ENCODE measurements at regions not wholly inside any gene's neighbourhood (a gene's known extent, or its start where the extent isn't known, plus 50 kb on each side); places are given as distances from the start of the nearest gene placed in this dataset.

GRCh38 chr15:72932472-72932871, 119.8 kb upstream of the NEO1 start:
- no peaks in the 10 kb centered on the region for H3K9me3 Mint-ChIP-seq (ENCODE audit: unreplicated experiment)
- DNase-seq (ENCODE audit: extremely low spot score, unreplicated experiment): no peak
- H3K4me3 Mint-ChIP-seq (ENCODE audit: unreplicated experiment): no peak overlapping the region
- H3K27me3 Mint-ChIP-seq (ENCODE audit: unreplicated experiment): peaks cover 46% of the 10 kb centered on the region
- TF ChIP-seq CTCF (IDR thresholded peaks at IDR 0.05): no peak
- no peaks in the 10 kb centered on the region for H3K36me3 Mint-ChIP-seq (ENCODE audit: unreplicated experiment)
- H3K4me1 Mint-ChIP-seq (ENCODE audit: unreplicated experiment): no peaks in the 10 kb centered on the region
- H3K27ac Mint-ChIP-seq (ENCODE audit: unreplicated experiment): no peak overlapping the region

GRCh38 chr15:72927451-72927850, 124.8 kb upstream of the NEO1 start:
- no peak for DNase-seq (ENCODE audit: extremely low spot score, unreplicated experiment)
- Mint-ChIP-seq H3K27ac (ENCODE audit: unreplicated experiment) (no peak overlapping the region), H3K36me3 (ENCODE audit: unreplicated experiment) (no peaks in the 10 kb centered on the region), H3K27me3 (ENCODE audit: unreplicated experiment) (peaks cover 43% of the 10 kb centered on the region), H3K9me3 (ENCODE audit: unreplicated experiment) (no peaks in the 10 kb centered on the region), H3K4me1 (ENCODE audit: unreplicated experiment) (no peaks in the 10 kb centered on the region), H3K4me3 (ENCODE audit: unreplicated experiment) (no peak overlapping the region)
- TF ChIP-seq CTCF (IDR thresholded peaks at IDR 0.05): no peak

GRCh38 chr15:72925661-72926060, 126.6 kb upstream of the NEO1 start:
- Mint-ChIP-seq H3K4me3 (ENCODE audit: unreplicated experiment) (no peak overlapping the region), H3K36me3 (ENCODE audit: unreplicated experiment) (no peaks in the 10 kb centered on the region), H3K4me1 (ENCODE audit: unreplicated experiment) (no peaks in the 10 kb centered on the region), H3K27ac (ENCODE audit: unreplicated experiment) (no peak overlapping the region), H3K27me3 (ENCODE audit: unreplicated experiment) (peaks cover 48% of the 10 kb centered on the region), H3K9me3 (ENCODE audit: unreplicated experiment) (no peaks in the 10 kb centered on the region)
- DNase-seq (ENCODE audit: extremely low spot score, unreplicated experiment): no peak
- no peak for TF ChIP-seq CTCF (IDR thresholded peaks at IDR 0.05)

GRCh38 chr15:72923289-72923688, 129.0 kb upstream of the NEO1 start:
- DNase-seq (ENCODE audit: extremely low spot score, unreplicated experiment): no peak
- no peaks in the 10 kb centered on the region for H3K36me3 Mint-ChIP-seq (ENCODE audit: unreplicated experiment)
- TF ChIP-seq CTCF (IDR thresholded peaks at IDR 0.05): no peak

GRCh38 chr15:72920551-72920950, 131.7 kb upstream of the NEO1 start:
- Mint-ChIP-seq H3K27me3 (ENCODE audit: unreplicated experiment) (peaks cover 23% of the 10 kb centered on the region), H3K4me3 (ENCODE audit: unreplicated experiment) (no peak overlapping the region), H3K4me1 (ENCODE audit: unreplicated experiment) (peaks cover 11% of the 10 kb centered on the region), H3K9me3 (ENCODE audit: unreplicated experiment) (no peaks in the 10 kb centered on the region), H3K27ac (ENCODE audit: unreplicated experiment) (no peak overlapping the region), H3K36me3 (ENCODE audit: unreplicated experiment) (no peaks in the 10 kb centered on the region)
- no peak for TF ChIP-seq CTCF (IDR thresholded peaks at IDR 0.05)
- no peak for DNase-seq (ENCODE audit: extremely low spot score, unreplicated experiment)

More at GRCh38 chr15:72923289-72923688, 129.0 kb upstream of the NEO1 start:
- H3K27me3 Mint-ChIP-seq (ENCODE audit: unreplicated experiment): peaks cover 32% of the 10 kb centered on the region
- H3K9me3 Mint-ChIP-seq (ENCODE audit: unreplicated experiment): no peaks in the 10 kb centered on the region
- H3K4me3 Mint-ChIP-seq (ENCODE audit: unreplicated experiment): no peak overlapping the region
- H3K27ac Mint-ChIP-seq (ENCODE audit: unreplicated experiment): no peak overlapping the region
- no peaks in the 10 kb centered on the region for H3K4me1 Mint-ChIP-seq (ENCODE audit: unreplicated experiment)

All from osteocyte (in vitro differentiated cells).